GM18867 (cell line): ENCODE measurements at regions not wholly inside any gene's neighbourhood (a gene's known extent, or its start where the extent isn't known, plus 50 kb on each side); places are given as distances from the start of the nearest gene placed in this dataset.
"Not testable (repeated sequence)": the region's sequence is repeated elsewhere in the genome, so short reads cannot be mapped to it uniquely, and the experiment has no call there.

ENCODE experiments used
- ATAC-seq: cut with Tn5 transposase; IDR thresholded peaks from one replicate; pipeline ENCODE4 v1.9.1; 2021; ENCODE audit warnings: mild to moderate bottlenecking, moderate library complexity; ENCODE audit not compliant: unreplicated experiment

DNA sequence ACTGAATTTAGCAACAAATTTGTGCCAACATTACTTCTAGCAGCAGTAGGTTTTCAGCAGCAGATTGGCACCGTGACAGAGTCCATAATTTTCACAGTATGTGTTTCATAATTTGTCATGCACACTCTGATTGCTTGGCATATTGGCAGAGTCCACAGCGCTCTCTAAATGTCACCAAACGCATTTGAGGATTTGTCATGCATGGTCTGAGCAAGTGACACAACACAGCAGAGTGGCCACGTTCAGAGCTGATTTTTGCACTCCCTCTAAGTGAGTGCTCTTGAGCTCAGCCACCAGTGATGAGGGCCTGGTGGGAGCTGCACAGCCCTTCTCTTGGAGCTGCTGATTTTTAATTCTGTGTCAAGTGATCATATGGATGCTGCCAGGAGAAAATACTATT, 1270.8 kb downstream of the ROBO1 start:
- no peak for ATAC-seq

DNA sequence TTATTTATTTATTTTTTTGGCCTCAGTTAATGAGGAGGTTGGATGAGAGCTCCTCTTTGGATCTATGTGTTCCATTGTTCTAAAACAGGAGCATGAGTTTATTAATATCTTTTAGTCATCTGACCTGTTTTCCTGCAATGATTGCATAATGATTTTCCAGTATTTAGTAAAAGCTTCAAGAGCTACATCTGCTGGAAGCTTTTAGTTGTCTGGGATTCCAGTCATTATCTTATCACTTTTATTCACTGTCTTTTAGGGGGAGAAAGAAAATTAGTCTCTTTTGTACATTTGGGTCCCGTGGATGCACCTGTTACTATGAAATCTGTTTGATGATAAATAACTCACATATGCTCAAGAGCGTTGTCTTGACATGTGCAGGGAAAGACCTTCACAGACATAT, 1270.0 kb downstream of the ROBO1 start:
- ATAC-seq = no peak

DNA sequence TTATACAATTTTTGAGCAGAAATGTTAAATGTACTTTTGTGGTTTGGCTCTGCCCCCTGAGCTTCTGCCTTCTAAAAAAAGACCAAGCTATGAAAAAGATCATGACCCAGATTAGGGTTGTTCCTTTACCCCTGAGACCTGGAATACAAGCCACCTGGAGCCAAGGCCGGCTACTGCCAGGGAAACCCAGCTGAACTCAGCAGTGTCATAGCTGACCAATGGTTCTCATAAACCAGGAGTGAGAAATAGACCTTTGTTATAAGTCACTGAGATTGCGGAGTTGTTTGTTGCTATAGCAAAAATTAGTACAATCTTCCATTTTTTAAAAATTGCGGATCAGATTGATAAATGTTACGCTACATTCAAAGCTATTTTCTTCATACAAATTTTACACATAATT, 1261.7 kb downstream of the ROBO1 start:
- no peak for ATAC-seq

DNA sequence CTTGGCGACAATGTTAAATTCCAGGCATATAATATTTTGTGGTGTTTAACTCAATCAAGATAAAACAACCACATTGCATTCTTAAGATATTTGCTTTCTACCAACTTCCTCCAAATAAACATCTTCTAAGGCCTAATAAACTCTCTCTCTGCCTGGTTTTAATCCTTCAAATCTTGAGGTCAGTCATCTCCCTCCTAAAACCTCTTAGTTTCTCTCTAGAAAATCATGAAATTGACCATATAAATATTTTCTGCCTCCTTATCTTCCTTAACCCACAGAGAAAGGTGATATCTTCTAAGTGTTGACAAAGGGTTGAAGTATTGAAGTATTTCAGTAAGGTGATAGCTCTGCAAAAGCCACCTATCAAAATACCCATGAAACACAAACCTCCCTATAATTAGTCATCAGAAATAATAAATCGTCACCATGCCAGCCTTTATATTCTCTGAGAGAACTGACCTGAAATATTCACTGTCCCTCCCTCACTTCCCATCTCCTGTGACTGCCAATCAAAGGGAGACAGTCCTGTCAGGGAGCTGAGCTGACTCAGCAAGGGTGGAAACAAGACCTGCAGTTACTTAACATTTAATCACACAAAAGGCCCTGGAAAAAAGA, 1261.1 kb downstream of the ROBO1 start:
- no peak for ATAC-seq

DNA sequence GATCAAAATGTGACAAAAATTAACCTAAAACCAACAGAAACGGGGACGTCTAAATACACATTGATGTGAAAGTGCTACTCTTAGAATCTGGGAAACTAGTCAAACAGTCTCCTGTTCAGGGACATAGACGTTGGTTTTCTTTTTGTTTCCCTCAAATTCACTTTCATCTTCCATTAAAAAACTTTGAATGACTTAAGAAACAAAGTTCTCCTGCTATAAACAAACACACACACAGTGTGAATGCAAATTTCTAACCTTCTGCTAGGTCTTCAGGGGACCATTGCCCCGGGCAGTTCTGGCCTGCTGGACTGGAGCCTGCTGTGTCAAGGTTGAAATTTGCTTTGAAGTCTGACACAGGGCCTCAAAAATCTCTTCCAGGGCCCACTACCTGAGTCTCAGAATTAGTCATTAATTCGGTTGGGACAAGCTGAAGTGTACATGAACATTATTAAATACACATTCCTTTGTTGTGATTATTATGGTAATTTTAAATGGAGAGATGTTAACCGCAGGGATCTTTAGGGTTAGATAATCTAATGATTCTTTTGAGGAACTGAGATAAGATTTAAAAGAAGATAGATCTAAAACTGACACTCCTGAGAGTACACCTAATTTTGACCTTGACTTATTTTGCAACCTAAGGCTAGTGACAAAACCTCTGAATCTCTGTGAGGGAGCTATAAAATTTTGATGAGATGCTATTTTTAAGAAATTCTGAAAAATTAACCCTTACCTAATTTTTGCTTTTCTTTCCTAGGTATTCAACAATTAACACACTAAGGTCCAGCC, 1260.4 kb downstream of the ROBO1 start:
- no peak for ATAC-seq

DNA sequence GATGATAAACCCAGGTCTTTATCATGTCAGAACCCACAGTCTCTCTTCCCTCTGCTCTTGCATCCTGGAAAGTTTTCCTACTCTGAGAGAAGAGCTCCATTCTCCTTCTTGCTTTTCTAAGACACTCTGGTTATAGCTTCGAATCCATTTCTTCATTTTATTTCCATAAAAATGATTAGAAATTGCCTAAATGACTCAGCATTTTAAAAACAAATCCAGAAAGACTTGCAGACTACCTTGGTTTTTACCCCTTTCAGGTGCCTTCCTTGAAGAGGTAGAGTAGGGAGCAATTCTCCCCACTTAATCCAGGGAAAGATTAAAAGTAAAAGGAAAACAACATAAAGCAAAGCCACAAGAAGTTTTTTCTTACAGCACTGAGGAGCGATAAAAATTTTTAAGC, 1256.0 kb downstream of the ROBO1 start:
- no peak for ATAC-seq

DNA sequence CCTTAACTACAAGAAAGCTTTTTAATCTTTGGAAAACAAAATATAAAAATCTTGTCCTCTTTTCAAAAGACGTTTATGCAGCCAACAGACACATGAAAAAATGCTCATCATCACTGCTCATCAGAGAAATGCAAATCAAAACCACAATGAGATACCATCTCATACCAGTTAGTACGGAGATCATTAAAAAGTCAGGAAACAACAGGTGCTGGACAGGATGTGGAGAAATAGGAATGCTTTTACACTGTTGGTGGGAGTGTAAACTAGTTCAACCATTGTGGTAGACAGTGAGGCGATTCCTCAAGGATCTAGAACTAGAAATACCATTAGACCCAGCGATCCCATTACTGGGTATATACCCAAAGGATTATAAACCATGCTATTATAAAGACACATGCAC, 1255.0 kb downstream of the ROBO1 start:
- not testable (repeated sequence) for ATAC-seq

DNA sequence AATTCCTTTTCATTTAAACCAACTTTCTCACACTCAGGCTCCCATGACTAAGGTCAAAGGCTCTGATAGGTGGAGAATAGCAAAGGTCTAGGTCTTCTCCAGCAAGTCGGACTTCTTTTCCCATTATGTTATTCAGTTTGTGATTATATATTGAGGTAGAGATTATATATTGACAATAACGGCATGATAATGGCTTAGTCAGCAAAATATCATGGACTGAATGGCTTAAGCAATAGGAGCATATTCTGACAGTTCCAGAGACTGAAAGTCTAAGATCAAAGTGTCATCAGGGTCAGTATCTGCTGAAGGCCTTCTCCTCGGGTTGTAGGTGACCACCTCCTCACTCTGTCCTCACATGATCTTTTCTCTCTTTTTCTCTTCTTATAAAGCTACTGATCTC, 1251.4 kb downstream of the ROBO1 start:
- ATAC-seq = no peak

DNA sequence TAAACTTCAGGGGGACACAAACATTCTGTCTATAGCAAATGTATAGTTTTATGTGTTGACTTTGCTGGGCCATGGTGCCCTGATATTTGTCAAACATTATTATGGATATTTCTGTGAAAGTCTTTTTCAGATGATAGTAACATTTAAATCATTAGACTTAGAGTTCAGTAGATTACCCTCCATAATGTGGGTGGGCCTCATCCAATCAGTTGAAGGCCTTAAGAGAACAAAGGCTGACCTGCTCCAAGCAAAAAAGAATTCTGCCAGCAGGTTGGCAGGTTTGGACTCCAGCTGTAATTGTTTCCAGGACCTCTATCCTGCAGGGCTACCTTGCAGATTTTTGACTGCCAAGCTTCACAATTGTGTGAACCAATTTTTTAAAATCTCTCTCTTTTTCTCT, 1250.9 kb downstream of the ROBO1 start:
- ATAC-seq = no peak

DNA sequence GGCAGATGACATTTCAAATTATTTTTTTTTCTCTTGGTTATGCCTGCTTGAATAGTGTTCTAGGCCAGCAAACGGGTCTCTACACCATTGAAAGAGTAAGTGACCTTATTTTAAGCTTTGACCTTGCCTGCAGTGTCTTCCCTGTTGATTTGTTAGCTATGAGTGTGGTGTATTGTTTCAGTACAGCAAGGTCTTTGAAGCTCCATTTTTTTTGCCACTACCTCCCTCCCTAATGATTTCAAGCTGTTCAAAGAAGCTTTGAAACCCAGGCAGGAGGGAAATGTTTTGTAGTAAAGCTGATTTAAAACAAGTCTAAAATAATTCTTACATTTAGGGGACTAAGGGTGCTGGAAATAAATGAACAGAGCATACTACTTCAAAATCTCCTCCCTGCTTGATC, 1249.8 kb downstream of the ROBO1 start:
- ATAC-seq = no peak

DNA sequence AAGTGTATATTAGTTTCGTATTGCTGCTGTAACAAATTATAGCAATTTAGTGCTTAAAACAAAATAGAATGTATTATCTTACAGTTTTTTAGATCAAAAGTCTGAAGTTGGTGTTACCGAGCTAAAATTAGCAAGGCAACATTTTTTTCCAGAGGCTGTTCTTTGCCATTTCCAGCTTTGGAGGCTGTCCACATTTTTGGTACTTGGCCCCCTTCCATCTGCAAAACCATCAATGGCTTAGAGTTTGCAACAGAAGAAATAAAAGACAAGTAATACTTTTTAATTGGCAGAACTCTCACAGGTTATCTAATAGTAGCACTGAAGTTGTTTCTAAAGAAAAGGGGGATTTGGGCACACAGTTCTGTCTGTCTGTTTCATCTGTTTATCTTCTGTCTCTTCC, 1248.5 kb downstream of the ROBO1 start:
- ATAC-seq = no peak

DNA sequence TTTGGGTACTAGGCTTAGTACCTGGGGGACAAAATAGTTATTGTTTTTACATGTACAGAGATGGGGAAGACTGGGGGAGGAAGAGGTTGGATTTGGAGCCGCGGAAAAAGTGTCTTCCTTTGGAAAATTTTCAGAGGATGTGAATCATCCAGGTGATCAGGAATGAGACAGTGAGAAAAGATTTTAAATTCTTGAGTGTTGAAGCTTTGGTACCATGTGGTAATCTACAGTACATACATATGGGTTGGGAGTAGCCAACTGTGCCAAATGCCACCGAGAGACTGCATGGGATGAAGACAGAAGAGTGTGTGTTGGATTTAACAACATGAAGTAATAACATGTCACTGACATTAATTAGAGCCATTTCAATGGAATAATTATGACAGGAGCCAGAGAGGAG, 1238.2 kb downstream of the ROBO1 start:
- no peak for ATAC-seq

DNA sequence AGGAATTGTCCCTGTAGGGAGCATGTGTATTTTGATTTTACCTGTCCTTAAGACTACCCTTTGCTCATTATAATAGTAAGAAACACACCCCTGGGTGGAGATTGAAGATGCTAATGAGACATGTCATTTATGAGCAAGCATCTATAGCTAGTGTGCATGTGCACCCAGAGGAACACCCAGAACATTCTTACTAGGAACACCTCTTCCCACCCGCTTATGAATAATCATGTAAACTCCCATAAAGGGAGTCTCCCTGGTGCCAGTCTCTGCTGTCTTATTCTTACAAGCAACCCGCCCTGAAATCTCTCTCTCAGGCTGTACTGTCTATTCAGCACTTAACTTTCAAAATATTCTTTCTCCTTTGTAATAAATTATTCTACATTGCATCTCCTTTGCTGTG, 1227.3 kb downstream of the ROBO1 start:
- ATAC-seq = no peak

DNA sequence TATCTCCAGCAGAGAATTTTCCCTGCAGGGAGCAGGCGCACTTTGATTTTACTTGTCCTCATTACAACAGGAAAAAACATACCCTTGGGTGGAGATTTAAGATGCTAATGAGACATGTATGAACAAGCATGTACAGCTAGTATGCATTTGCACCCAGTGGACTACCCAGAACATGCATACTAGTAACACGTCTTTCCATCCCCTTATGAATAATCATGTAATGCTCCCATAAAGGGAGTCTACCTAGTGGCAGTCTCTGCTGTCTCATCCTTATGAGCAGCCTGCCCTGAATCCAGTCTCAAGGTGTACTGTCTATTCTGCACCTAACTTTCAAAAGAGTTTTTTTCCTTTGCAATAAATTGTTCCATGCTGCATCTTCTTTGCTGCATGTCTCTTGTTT, 1222.0 kb downstream of the ROBO1 start:
- ATAC-seq = no peak
